Liver (tissue), 8 donors: ENCODE measurements at regions not wholly inside any gene's neighbourhood (a gene's known extent, or its start where the extent isn't known, plus 50 kb on each side); places are given as distances from the start of the nearest gene placed in this dataset.

Experiments used
- DNase-seq: peaks from one replicate; pipeline ENCODE4 v3.0.0-alpha.2; 2017; ENCODE audit warnings: low spot score
- H3K27ac ChIP-seq, 2 donors: one replicate each; pipeline ENCODE4 v1.7.0; 2013; ENCODE audit warnings: inconsistent platforms in 2 of 2, low read length in 2 of 2, control low read depth in 1 of 2, low read depth in 1 of 2, mild to moderate bottlenecking in 1 of 2
- H3K27me3 ChIP-seq, 4 donors: one replicate each; pipeline versions ENCODE4 v1.6.1 to v1.7.0; 2013; ENCODE audit warnings: low read length in 3 of 4, inconsistent platforms in 1 of 4, mild to moderate bottlenecking in 1 of 4, moderate library complexity in 1 of 4; ENCODE audit not compliant: control insufficient read depth in 4 of 4, insufficient read depth in 4 of 4
- H3K36me3 ChIP-seq, 4 donors: one replicate each; pipeline versions ENCODE4 v1.6.1 to v1.7.0; 2013; ENCODE audit warnings: low read length in 3 of 4, mild to moderate bottlenecking in 3 of 4, low read depth in 1 of 4, moderate library complexity in 1 of 4; ENCODE audit not compliant: control insufficient read depth in 4 of 4, insufficient read depth in 3 of 4
- H3K4me1 ChIP-seq, 4 donors: one replicate each; pipeline versions ENCODE4 v1.6.1 to v1.7.0; 2013; ENCODE audit warnings: low read length in 3 of 4, mild to moderate bottlenecking in 3 of 4, moderate library complexity in 1 of 4; ENCODE audit not compliant: control insufficient read depth in 4 of 4, insufficient read depth in 4 of 4
- H3K4me3 ChIP-seq, 3 donors: one replicate each; pipeline versions ENCODE4 v1.6.1 to v1.7.0; 2013; ENCODE audit warnings: low read length in 3 of 3, control low read depth in 1 of 3, low read depth in 1 of 3, mild to moderate bottlenecking in 1 of 3
- H3K9ac ChIP-seq, 2 donors: one replicate each; pipeline ENCODE4 v1.7.0; 2013; ENCODE audit warnings: low read length in 2 of 2, mild to moderate bottlenecking in 2 of 2, moderate library complexity in 2 of 2, control low read depth in 1 of 2, low read depth in 1 of 2
- H3K9me3 ChIP-seq, 4 donors: one replicate each; pipeline versions ENCODE4 v1.6.1 to v1.7.0; 2013; ENCODE audit warnings: low read length in 3 of 4; ENCODE audit not compliant: control insufficient read depth in 4 of 4
- ATF3 ChIP-seq: IDR thresholded peaks from 2 replicates; pipeline ENCODE4 v1.6.1; 2016; ENCODE audit warnings: antibody characterized with exemption
- CTCF ChIP-seq: fragments of 150-350 bp; IDR thresholded peaks from 2 replicates; pipeline ENCODE4 v1.5.1; 2017; ENCODE audit warnings: improper control_type of control experiment, low read depth, low read length; ENCODE audit not compliant: missing input control
- EGR1 ChIP-seq, 2 donors: IDR thresholded peaks; 2 replicates each; pipeline ENCODE4 v1.6.1; 2016 to 2018; ENCODE audit warnings: antibody characterized with exemption in 2 of 2, low read depth in 2 of 2
- FOXA1 ChIP-seq: IDR thresholded peaks from 2 replicates; pipeline ENCODE4 v1.6.1; 2016; ENCODE audit warnings: antibody characterized with exemption
- GABPA ChIP-seq, 2 donors: IDR thresholded peaks in 1 of 2; conservative IDR thresholded peaks in 1 of 2; 2 replicates each; pipeline ENCODE4 v1.6.1; 2016; ENCODE audit warnings: antibody characterized with exemption in 2 of 2, mild to moderate bottlenecking in 1 of 2, moderate library complexity in 1 of 2
- HNF4G ChIP-seq: IDR thresholded peaks from 2 replicates; pipeline ENCODE4 v1.6.1; 2016; ENCODE audit warnings: antibody characterized with exemption
- JUND ChIP-seq, 2 donors: IDR thresholded peaks; 2 replicates each; pipeline ENCODE4 v1.6.1; 2016; ENCODE audit warnings: antibody characterized with exemption in 2 of 2
- MAX ChIP-seq: IDR thresholded peaks from 2 replicates; pipeline ENCODE4 v1.6.1; 2016; ENCODE audit warnings: antibody characterized with exemption
- NR2F2 ChIP-seq: IDR thresholded peaks from 2 replicates; pipeline ENCODE4 v1.6.1; 2016; ENCODE audit warnings: antibody characterized with exemption
- REST ChIP-seq: IDR thresholded peaks from 2 replicates; pipeline ENCODE4 v1.6.1; 2016; ENCODE audit warnings: antibody characterized with exemption, mild to moderate bottlenecking
- RXRA ChIP-seq, 2 donors: IDR thresholded peaks; 2 replicates each; pipeline ENCODE4 v1.6.1; 2017 to 2018; ENCODE audit warnings: antibody characterized with exemption in 2 of 2, mild to moderate bottlenecking in 1 of 2
- SP1 ChIP-seq: IDR thresholded peaks from 2 replicates; pipeline ENCODE4 v1.6.1; 2018; ENCODE audit warnings: antibody characterized with exemption, mild to moderate bottlenecking
- TAF1 ChIP-seq: conservative IDR thresholded peaks from 2 replicates; pipeline ENCODE4 v1.6.1; 2016; ENCODE audit warnings: antibody characterized with exemption, mild to moderate bottlenecking
- YY1 ChIP-seq: IDR thresholded peaks from 2 replicates; pipeline ENCODE4 v1.6.1; 2016; ENCODE audit warnings: antibody characterized with exemption, mild to moderate bottlenecking
- ZBTB33 ChIP-seq: IDR thresholded peaks from 2 replicates; pipeline ENCODE4 v1.6.1; 2016; ENCODE audit warnings: antibody characterized with exemption
- WGBS: extraction: QIAGEN DNeasy Blood & Tissue Kit; methylation state at CpG from one replicate; pipeline ENCODE4 v1.1.7; 2013; 5-methylcytosine and 5-hydroxymethylcytosine counted together
- donor health status: healthy.
- donor health status: healthy.
- donor health status: healthy.
- donor health status: healthy.
- donor health status: healthy.

- H3K9me3 ChIP-seq, result no peaks in the 10 kb centered on the region
- WGBS, result 96% methylated on average over 2 of the region's 2 CpGs
- no peaks in the 10 kb centered on the region for H3K36me3 ChIP-seq
- H3K27ac ChIP-seq, result no peak overlapping the region
- H3K9ac ChIP-seq, result no peak overlapping the region
- no peaks in the 10 kb centered on the region for H3K27me3 ChIP-seq
- no peak for TF ChIP-seq FOXA1
- no peak for TF ChIP-seq CTCF
- no peak for TF ChIP-seq ATF3
- no peak for TF ChIP-seq RXRA (IDR thresholded peaks at IDR 0.05)
- TF ChIP-seq TAF1, result no peak
- no peak for TF ChIP-seq YY1
- TF ChIP-seq GABPA (IDR thresholded peaks at IDR 0.05 in 1 of 2, conservative IDR thresholded peaks at IDR 0.05 in 1 of 2), result no peak
- no peak for TF ChIP-seq MAX
- TF ChIP-seq REST, result no peak
- TF ChIP-seq JUND (IDR thresholded peaks at IDR 0.05), result no peak
- TF ChIP-seq HNF4G, result no peak
- TF ChIP-seq ZBTB33, result no peak
- TF ChIP-seq NR2F2, result no peak
- no peak for TF ChIP-seq SP1
- H3K4me3 ChIP-seq, result no peak overlapping the region
- no peaks in the 10 kb centered on the region for H3K4me1 ChIP-seq
- no peak for DNase-seq
These were observed 71.6 kb upstream of the SOX13 start for GRCh38 chr1:204001166-204001901.

GRCh38 chr1:204002614-204003013, 70.3 kb upstream of the SOX13 start:
- WGBS, result 90% methylated on average over 3 of the region's 3 CpGs
- no peaks in the 10 kb centered on the region for H3K27me3 ChIP-seq
- H3K4me3 ChIP-seq, result no peak overlapping the region
- no peaks in the 10 kb centered on the region for H3K9me3 ChIP-seq
- H3K36me3 ChIP-seq, result no peaks in the 10 kb centered on the region
- TF ChIP-seq JUND (IDR thresholded peaks at IDR 0.05), result no peak
- no peak for TF ChIP-seq EGR1 (IDR thresholded peaks at IDR 0.05; ENCODE audit: low read depth in 2 of 2)
- no peak for TF ChIP-seq TAF1
- no peak for TF ChIP-seq HNF4G
- no peak for TF ChIP-seq ZBTB33
- TF ChIP-seq FOXA1, result no peak
- TF ChIP-seq GABPA (IDR thresholded peaks at IDR 0.05 in 1 of 2, conservative IDR thresholded peaks at IDR 0.05 in 1 of 2), result no peak
- no peak for TF ChIP-seq REST
- no peak overlapping the region for H3K27ac ChIP-seq
- no peak overlapping the region for H3K9ac ChIP-seq
- H3K4me1 ChIP-seq, result no peaks in the 10 kb centered on the region
- DNase-seq, result no peak
